CD4-positive, alpha-beta T cell treated with Interferon gamma for 1 hour (primary cell): ENCODE measurements at regions not wholly inside any gene's neighbourhood (a gene's known extent, or its start where the extent isn't known, plus 50 kb on each side); places are given as distances from the start of the nearest gene placed in this dataset.
"Not testable (repeated sequence)": the region's sequence is repeated elsewhere in the genome, so short reads cannot be mapped to it uniquely, and the experiment has no call there.

Source experiments
- DNase-seq: peaks from one replicate; pipeline ENCODE4 v3.0.0-alpha.2; 2020

- no peak for DNase-seq
These were observed 196.9 kb upstream of the CDH11 start for GRCh38 chr16:65318590-65319257.

- DNase-seq: no peak
These were observed 196.3 kb upstream of the CDH11 start for GRCh38 chr16:65318138-65318537.

- no peak for DNase-seq
These were observed 194.9 kb upstream of the CDH11 start for GRCh38 chr16:65316808-65317207.

GRCh38 chr16:65315081-65315780 lies 193.4 kb upstream of the CDH11 start:
- DNase-seq: no peak

GRCh38 chr16:65314627-65315008 lies 192.8 kb upstream of the CDH11 start:
- no peak for DNase-seq

- DNase-seq: no peak
These were observed 192.2 kb upstream of the CDH11 start for GRCh38 chr16:65313936-65314626.

GRCh38 chr16:65312795-65313194 lies 190.9 kb upstream of the CDH11 start:
- no peak for DNase-seq

- DNase-seq: no peak
These were observed 190.2 kb upstream of the CDH11 start for GRCh38 chr16:65312071-65312470.

- not testable (repeated sequence) for DNase-seq
These were observed 188.6 kb upstream of the CDH11 start for GRCh38 chr16:65310491-65310890.

- DNase-seq: no peak
These were observed 187.5 kb upstream of the CDH11 start for GRCh38 chr16:65309354-65309753.

GRCh38 chr16:65308506-65308905 lies 186.6 kb upstream of the CDH11 start:
- DNase-seq: no peak

GRCh38 chr16:65307286-65307685 lies 185.4 kb upstream of the CDH11 start:
- DNase-seq: no peak

GRCh38 chr16:65306722-65307121 lies 184.9 kb upstream of the CDH11 start:
- DNase-seq: no peak

- DNase-seq: no peak
These were observed 184.4 kb upstream of the CDH11 start for GRCh38 chr16:65306300-65306699.

- no peak for DNase-seq
These were observed 183.6 kb upstream of the CDH11 start for GRCh38 chr16:65305266-65305959.

GRCh38 chr16:65301029-65301428 lies 179.2 kb upstream of the CDH11 start:
- no peak for DNase-seq

- DNase-seq: no peak
These were observed 175.6 kb upstream of the CDH11 start for GRCh38 chr16:65297453-65297852.

GRCh38 chr16:65295527-65295926 lies 173.7 kb upstream of the CDH11 start:
- no peak for DNase-seq

- no peak for DNase-seq
These were observed 172.8 kb upstream of the CDH11 start for GRCh38 chr16:65294708-65295107.

GRCh38 chr16:65294165-65294564 lies 172.3 kb upstream of the CDH11 start:
- no peak for DNase-seq

- DNase-seq: no peak
These were observed 167.2 kb upstream of the CDH11 start for GRCh38 chr16:65289022-65289421.

GRCh38 chr16:65287307-65287706 lies 165.4 kb upstream of the CDH11 start:
- no peak for DNase-seq
